GM12878 (cell line): ENCODE measurements at regions not wholly inside any gene's neighbourhood (a gene's known extent, or its start where the extent isn't known, plus 50 kb on each side); places are given as distances from the start of the nearest gene placed in this dataset.
A peak's percentile ranks its signal among the peaks of the same experiment; 100 is the strongest.

ENCODE experiments used
- ATAC-seq: fragments of 200-7000 bp; cut with Tn5 transposase; 3 replicates; pipeline ENCODE4 v1.9.1; 2020; ENCODE audit warnings: mild to moderate bottlenecking, moderate library complexity
- BruUV-seq: library from RNA; stranded (reverse); fragments of 400-500 nt; replicated peaks from 2 replicates; lab custom pipeline; 2021; lab: Mats Ljungman, UMichigan
- CTCF ChIA-PET: fragments of 300-600 bp; sonication (Branson Sonifier 250); formaldehyde crosslinking; extraction: SDS; loops from one replicate; lab custom pipeline; 2021; ENCODE audit warnings: inconsistent platforms; lab: Yijun Ruan, JAX
- POLR2A ChIA-PET: fragments of 350-600 bp; formaldehyde crosslinking; extraction: SDS; loops from one replicate; lab custom pipeline; 2021; ENCODE audit warnings: inconsistent platforms; lab: Charles Lee
- RAD21 ChIA-PET: fragments of 300-600 bp; sonication (Branson Sonifier 250); formaldehyde crosslinking; loops from one replicate; lab custom pipeline; 2023; ENCODE audit warnings: antibody characterized with exemption; ENCODE audit not compliant: unreplicated experiment; lab: Charles Lee
- SMC1A ChIA-PET: fragments of 300-600 bp; sonication (Branson Sonifier 250); formaldehyde crosslinking; loops from one replicate; lab custom pipeline; 2023; ENCODE audit not compliant: unreplicated experiment, uncharacterized antibody; lab: Charles Lee
- DNase-seq: peaks from one replicate; pipeline ENCODE4 v3.0.0-alpha.2; 2011; ENCODE audit warnings: low read depth, low spot score
- FAIRE-seq: peaks from 3 replicates; lab custom pipeline; 2011; peaks lifted over from hg19 to GRCh38; lab: Jason Lieb, UNC
- H2AFZ ChIP-seq: 2 replicates; pipeline ENCODE4 v1.6.0; 2011; ENCODE audit warnings: low read depth, low read length, control low read depth; ENCODE audit not compliant: control insufficient read depth
- H3K27ac ChIP-seq: 2 replicates; pipeline ENCODE4 v1.5.1; 2011; ENCODE audit warnings: control low read depth; ENCODE audit not compliant: control insufficient read depth, insufficient read depth
- H3K27me3 ChIP-seq, 2 experiments: replicated peaks in 1 of 2; 2 replicates each; pipeline versions ENCODE4 v1.6.0 to v1.6.1; 2011; ENCODE audit warnings: low read length in 1 of 2; ENCODE audit not compliant: control insufficient read depth in 2 of 2, insufficient read depth in 2 of 2
- H3K36me3 ChIP-seq, 2 experiments: 2 replicates each; pipeline ENCODE4 v1.5.1; 2011; ENCODE audit warnings: low read length in 1 of 2; ENCODE audit not compliant: control insufficient read depth in 2 of 2, insufficient read depth in 2 of 2
- H3K4me1 ChIP-seq: 2 replicates; pipeline ENCODE4 v1.6.1; 2011; ENCODE audit warnings: mild to moderate bottlenecking, low read length, moderate library complexity, mixed read lengths; ENCODE audit not compliant: control insufficient read depth, insufficient read depth
- H3K4me2 ChIP-seq: 2 replicates; pipeline ENCODE4 v1.6.0; 2011; ENCODE audit warnings: control low read depth; ENCODE audit not compliant: control insufficient read depth, insufficient read depth
- H3K4me3 ChIP-seq: fragments of 200-600 bp; sonication (generic); 2 replicates; pipeline ENCODE4 v1.5.1; 2016
- H3K79me2 ChIP-seq: 2 replicates; pipeline ENCODE4 v1.6.0; 2011; ENCODE audit warnings: low read length; ENCODE audit not compliant: control insufficient read depth, insufficient read depth
- H3K9ac ChIP-seq: 2 replicates; pipeline ENCODE4 v1.8.0; 2011; ENCODE audit warnings: low read length, control low read depth, mixed read lengths; ENCODE audit not compliant: control insufficient read depth, insufficient read depth
- H3K9me3 ChIP-seq: replicated peaks from 3 replicates; pipeline ENCODE4 v1.5.1; 2011; ENCODE audit warnings: mild to moderate bottlenecking, low read length; ENCODE audit not compliant: control insufficient read depth, insufficient read depth
- H4K20me1 ChIP-seq: 2 replicates; pipeline ENCODE4 v1.6.0; 2011; ENCODE audit not compliant: control insufficient read depth, insufficient read depth
- E2F4 ChIP-seq: IDR thresholded peaks from 2 replicates; pipeline ENCODE4 v1.6.1; 2012; ENCODE audit warnings: low read depth, low read length, improper control_type of control experiment
- EZH2 ChIP-seq: IDR thresholded peaks from 2 replicates; pipeline ENCODE4 v1.6.1; 2012; ENCODE audit warnings: low read depth, mild to moderate bottlenecking, control low read depth, inconsistent platforms, low read length, borderline replicate concordance; ENCODE audit not compliant: control insufficient read depth
- MAX ChIP-seq: IDR thresholded peaks from 2 replicates; pipeline ENCODE4 v1.6.1; 2012; ENCODE audit warnings: low read depth, low read length, improper control_type of control experiment
- MEF2B ChIP-seq: fragments of 450-650 bp; IDR thresholded peaks from 2 replicates; pipeline ENCODE4 v1.6.1; 2018; ENCODE audit warnings: mild to moderate bottlenecking, moderate library complexity; ENCODE audit not compliant: partially characterized antibody, poor library complexity, severe bottlenecking
- MYC ChIP-seq: IDR thresholded peaks from 2 replicates; pipeline ENCODE4 v1.6.1; 2011; ENCODE audit warnings: mild to moderate bottlenecking, low read length, moderate library complexity, inconsistent platforms; ENCODE audit not compliant: insufficient read depth, insufficient replicate concordance, insufficient read length, severe bottlenecking
- WGBS: methylation state at CpG from one replicate; pipeline ENCODE4 v1.1.6; 2016; ENCODE audit warnings: low lambda C conversion rate; ENCODE audit not compliant: insufficient replicate concordance, insufficient coverage; ENCODE audit errors: missing lambda C conversion rate; 5-methylcytosine and 5-hydroxymethylcytosine counted together
- in situ Hi-C: fragments of 300-500 bp; cut with MboI; formaldehyde crosslinking; loops from 9 replicates; pipeline ENCODE4 v1.14.3; 2018; ENCODE audit warnings: mixed read lengths
- intact Hi-C: fragments of 100-400 bp; cut with micrococcal nuclease; formaldehyde crosslinking; loops from one replicate; pipeline ENCODE4 v1.14.2; 2022; ENCODE audit not compliant: unreplicated experiment

DNA sequence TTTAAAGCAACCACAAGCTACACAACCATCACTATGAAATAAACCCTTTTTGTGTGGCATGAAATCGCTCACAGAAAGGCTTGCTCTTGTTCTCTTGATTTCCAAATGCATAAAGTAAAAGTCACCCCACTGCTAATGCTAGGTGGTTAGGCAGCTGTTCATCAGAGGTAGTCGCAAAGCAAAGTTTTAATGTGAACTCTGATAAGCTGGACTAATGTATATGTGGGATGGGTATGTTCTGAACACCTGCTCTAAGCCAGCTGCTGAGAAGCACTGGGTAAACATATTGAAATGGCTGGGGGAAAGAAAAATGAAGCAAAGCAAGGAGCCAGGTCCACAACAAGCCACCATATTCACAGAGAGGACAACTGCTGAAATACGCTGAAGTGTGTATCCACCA, 142.3 kb downstream of the KLF12 start (continued):
- TF ChIP-seq E2F4 (no peak), MYC (no peak), EZH2 (no peak)

GRCh38 chr13:73991384-73991783, 142.8 kb downstream of the KLF12 start:
- H3K36me3 ChIP-seq, result no peaks in the 10 kb centered on the region
- H3K9me3 ChIP-seq, result no peaks in the 10 kb centered on the region; the same call in 2 of the 3 replicates
- no peak overlapping the region for H3K4me3 ChIP-seq
- DNase-seq, result no peak
- H3K4me1 ChIP-seq, result 0 out of 2 replicates have a peak, but pooled peaks cover 5% of the 10 kb centered on the region
- intact Hi-C loops, result no loop called here
- H3K9ac ChIP-seq, result no peak overlapping the region
- ChIA-PET RAD21 (interaction anchor here (0.8 to 3.6 kb wide), 10 partner anchors 23 to 155 kb away, joined by 3 to 15 read pairs (median 4); partner anchors contain the start of gene KLF12), SMC1A (interaction anchor here (0.6 to 6.2 kb wide), 17 partner anchors 11 to 1376 kb away, joined by 3 to 27 read pairs (median 4); no protein-coding TSS in a partner anchor), CTCF (interaction anchor here (0.7 to 1.4 kb wide), 5 partner anchors 23 to 293 kb away, joined by 3 to 5 read pairs (median 3); no protein-coding TSS in a partner anchor), POLR2A (interaction anchor here (0.7 to 1.7 kb wide), 3 partner anchors 14 to 35 kb away, joined by 4 to 5 read pairs (median 5); no protein-coding TSS in a partner anchor)
- no peaks in the 10 kb centered on the region for H3K79me2 ChIP-seq
- H3K27ac ChIP-seq, result 0 out of 2 replicates have a peak overlapping the region, but pooled peaks have one; percentile 15
- BruUV-seq, result no TSS peak
- peak; percentile 41 for FAIRE-seq
- no peak overlapping the region for H3K4me2 ChIP-seq
- 0% methylated on average over 1 of the region's 1 CpG for WGBS
- H2AFZ ChIP-seq, result no peak overlapping the region
- H3K27me3 ChIP-seq, result no peaks in the 10 kb centered on the region
- TF ChIP-seq MEF2B (peak; percentile 16), MAX (no peak)
- in situ Hi-C loops, result no loop called here
- ATAC-seq, result peak; percentile 38
- no peaks in the 10 kb centered on the region for H4K20me1 ChIP-seq
